Colonic mucosa (tissue), 4 donors: ENCODE measurements at regions not wholly inside any gene's neighbourhood (a gene's known extent, or its start where the extent isn't known, plus 50 kb on each side); places are given as distances from the start of the nearest gene placed in this dataset.

Experiments used
- DNase-seq: peaks from one replicate; pipeline ENCODE4 v3.0.0-alpha.2; 2020
- H3K27ac ChIP-seq: fragments of 200-600 bp; one replicate; pipeline ENCODE4 v1.8.0; 2021
- H3K27me3 ChIP-seq: fragments of 200-600 bp; one replicate; pipeline ENCODE4 v1.8.0; 2021
- H3K36me3 ChIP-seq: fragments of 200-600 bp; one replicate; pipeline ENCODE4 v1.8.0; 2021
- H3K4me1 ChIP-seq: fragments of 200-600 bp; one replicate; pipeline ENCODE4 v1.8.0; 2021; ENCODE audit warnings: mild to moderate bottlenecking
- H3K4me3 ChIP-seq: fragments of 200-600 bp; one replicate; pipeline ENCODE4 v1.8.0; 2021
- H3K9ac ChIP-seq, 2 donors: one replicate each; pipeline ENCODE4 v1.7.0; 2013; ENCODE audit warnings: control low read depth in 2 of 2, low read depth in 2 of 2, low read length in 2 of 2
- H3K9me3 ChIP-seq: fragments of 200-600 bp; one replicate; pipeline ENCODE4 v1.8.0; 2021
- CTCF ChIP-seq: fragments of 200-600 bp; IDR thresholded peaks from one replicate; pipeline ENCODE4 v1.8.0; 2022; ENCODE audit warnings: antibody characterized with exemption, mild to moderate bottlenecking
- intact Hi-C: fragments of 100-400 bp; cut with DNase I; formaldehyde crosslinking; loops from one replicate; pipeline ENCODE4 v1.14.1; 2022
- donor health status: healthy.
- donor health status: DM: no; HTN: no; CAD: no.
- donor health status: DM: no; HTN: no; CAD: no.

DNA sequence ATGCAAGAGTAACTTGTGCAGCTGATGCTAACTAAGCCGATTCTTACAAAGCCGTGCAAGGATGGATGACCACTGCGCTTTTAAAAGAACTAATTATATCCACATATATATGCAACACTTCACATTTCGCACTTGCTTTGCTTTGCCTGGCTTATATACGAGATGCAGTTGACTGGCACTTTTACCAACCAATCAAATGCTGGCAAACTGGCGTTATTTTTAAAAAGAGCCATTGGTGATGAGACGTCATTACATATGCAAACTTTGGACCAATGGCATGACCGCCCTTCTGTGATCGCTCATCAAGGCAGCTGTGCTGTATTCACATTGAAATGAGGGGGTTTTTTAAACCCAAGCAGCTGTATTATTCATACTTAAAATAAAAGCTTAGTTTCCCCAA lies 1147.7 kb upstream of the WWC1 start:
- H3K36me3 ChIP-seq: no peaks in the 10 kb centered on the region
- H3K4me3 ChIP-seq: no peak overlapping the region
- no peaks in the 10 kb centered on the region for H3K4me1 ChIP-seq
- DNase-seq: no peak
- H3K27me3 ChIP-seq: no peaks in the 10 kb centered on the region
- H3K9ac ChIP-seq: no peak overlapping the region
- no peak overlapping the region for H3K27ac ChIP-seq
- no peak for TF ChIP-seq CTCF
- no peaks in the 10 kb centered on the region for H3K9me3 ChIP-seq
- intact Hi-C loops: no loop called here

DNA sequence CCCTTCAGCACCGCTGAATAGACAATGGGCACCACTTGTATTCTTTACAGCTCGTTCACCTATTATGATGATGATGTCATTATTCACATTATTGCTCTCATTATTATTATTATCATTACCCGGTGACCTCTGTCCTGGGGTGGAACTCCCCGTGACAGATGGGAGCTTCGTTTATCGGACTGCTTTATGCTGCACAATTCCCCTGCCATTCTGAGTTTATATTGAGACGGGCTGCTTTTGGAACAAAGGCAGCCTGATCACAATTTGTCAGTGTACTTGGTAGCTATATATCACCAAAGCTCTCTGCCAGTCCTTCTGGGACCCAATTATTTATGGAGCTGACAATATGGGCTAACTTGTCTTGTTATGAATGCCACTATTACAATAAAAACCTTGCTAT lies 1145.6 kb upstream of the WWC1 start:
- intact Hi-C loops: no loop called here
- Histone ChIP-seq H3K9ac (no peak overlapping the region), H3K4me3 (no peak overlapping the region), H3K27me3 (no peaks in the 10 kb centered on the region), H3K4me1 (no peaks in the 10 kb centered on the region), H3K36me3 (no peaks in the 10 kb centered on the region), H3K9me3 (no peaks in the 10 kb centered on the region), H3K27ac (no peak overlapping the region)
- no peak for DNase-seq
- no peak for TF ChIP-seq CTCF

GRCh38 chr5:167147879-167148278 lies 1143.6 kb upstream of the WWC1 start:
- H3K4me1 ChIP-seq: no peaks in the 10 kb centered on the region
- no peaks in the 10 kb centered on the region for H3K9me3 ChIP-seq
- no peak overlapping the region for H3K9ac ChIP-seq
- no peaks in the 10 kb centered on the region for H3K36me3 ChIP-seq
- DNase-seq: no peak
- TF ChIP-seq CTCF: no peak
- intact Hi-C loops: no loop called here
- H3K27ac ChIP-seq: no peak overlapping the region
- H3K27me3 ChIP-seq: no peaks in the 10 kb centered on the region
- H3K4me3 ChIP-seq: no peak overlapping the region

GRCh38 chr5:167150661-167151060 lies 1140.8 kb upstream of the WWC1 start:
- H3K9me3 ChIP-seq: no peaks in the 10 kb centered on the region
- H3K9ac ChIP-seq: no peak overlapping the region
- no peak overlapping the region for H3K4me3 ChIP-seq
- no peaks in the 10 kb centered on the region for H3K27me3 ChIP-seq
- intact Hi-C loops: no loop called here
- no peaks in the 10 kb centered on the region for H3K36me3 ChIP-seq
- TF ChIP-seq CTCF: no peak
- DNase-seq: no peak
- no peaks in the 10 kb centered on the region for H3K4me1 ChIP-seq
- no peak overlapping the region for H3K27ac ChIP-seq

- H3K27me3 ChIP-seq: no peaks in the 10 kb centered on the region
- no peak overlapping the region for H3K4me3 ChIP-seq
- no peaks in the 10 kb centered on the region for H3K4me1 ChIP-seq
- no peak overlapping the region for H3K9ac ChIP-seq
- no peak for DNase-seq
- H3K27ac ChIP-seq: no peak overlapping the region
- no peak for TF ChIP-seq CTCF
- H3K36me3 ChIP-seq: no peaks in the 10 kb centered on the region
- H3K9me3 ChIP-seq: no peaks in the 10 kb centered on the region
- intact Hi-C loops: no loop called here
These were observed 1138.9 kb upstream of the WWC1 start for GRCh38 chr5:167152561-167152960.

DNA sequence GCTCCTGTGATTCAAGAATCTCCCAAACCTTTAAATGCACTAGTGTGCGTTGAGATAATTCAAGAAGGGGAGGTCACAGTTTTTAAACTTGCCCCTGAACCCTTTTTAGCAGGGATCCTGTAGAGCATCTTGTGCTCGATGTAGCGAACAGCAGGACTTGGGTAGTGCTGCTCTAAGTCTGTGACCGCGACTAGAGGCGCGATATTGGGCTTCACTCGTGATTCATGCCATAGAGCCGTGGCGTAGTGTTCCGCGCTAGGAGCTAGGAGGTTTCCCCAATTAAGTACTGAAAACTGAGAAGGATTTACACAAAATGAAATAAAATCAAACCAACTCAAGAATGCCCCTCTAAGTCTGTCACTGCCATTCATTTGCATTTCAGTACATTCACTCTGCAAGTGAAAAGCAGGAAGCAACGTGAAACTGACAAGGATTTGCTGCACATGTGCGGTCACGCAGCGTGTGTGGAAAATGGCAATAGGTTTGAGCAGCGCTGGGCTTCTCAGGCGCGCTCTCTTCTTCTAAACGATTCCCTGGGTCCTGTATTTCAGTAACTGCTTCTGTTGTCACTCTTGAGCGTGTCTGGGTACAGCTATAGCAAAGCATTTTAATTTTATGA lies 1135.9 kb upstream of the WWC1 start:
- no peaks in the 10 kb centered on the region for H3K27me3 ChIP-seq
- no peak overlapping the region for H3K9ac ChIP-seq
- H3K36me3 ChIP-seq: no peaks in the 10 kb centered on the region
- TF ChIP-seq CTCF: no peak
- H3K4me3 ChIP-seq: no peak overlapping the region
- no peak overlapping the region for H3K27ac ChIP-seq
- H3K9me3 ChIP-seq: no peaks in the 10 kb centered on the region
- DNase-seq: no peak
- H3K4me1 ChIP-seq: no peaks in the 10 kb centered on the region
- intact Hi-C loops: no loop called here
